HG03060 (cell line): ENCODE measurements at regions not wholly inside any gene's neighbourhood (a gene's known extent, or its start where the extent isn't known, plus 50 kb on each side); places are given as distances from the start of the nearest gene placed in this dataset.
"Not testable (repeated sequence)": the region's sequence is repeated elsewhere in the genome, so short reads cannot be mapped to it uniquely, and the experiment has no call there.

Source experiments
- ATAC-seq: cut with Tn5 transposase; IDR thresholded peaks from one replicate; pipeline ENCODE4 v1.9.1; 2021; ENCODE audit warnings: low read depth, moderate number of reproducible peaks; ENCODE audit not compliant: unreplicated experiment

DNA sequence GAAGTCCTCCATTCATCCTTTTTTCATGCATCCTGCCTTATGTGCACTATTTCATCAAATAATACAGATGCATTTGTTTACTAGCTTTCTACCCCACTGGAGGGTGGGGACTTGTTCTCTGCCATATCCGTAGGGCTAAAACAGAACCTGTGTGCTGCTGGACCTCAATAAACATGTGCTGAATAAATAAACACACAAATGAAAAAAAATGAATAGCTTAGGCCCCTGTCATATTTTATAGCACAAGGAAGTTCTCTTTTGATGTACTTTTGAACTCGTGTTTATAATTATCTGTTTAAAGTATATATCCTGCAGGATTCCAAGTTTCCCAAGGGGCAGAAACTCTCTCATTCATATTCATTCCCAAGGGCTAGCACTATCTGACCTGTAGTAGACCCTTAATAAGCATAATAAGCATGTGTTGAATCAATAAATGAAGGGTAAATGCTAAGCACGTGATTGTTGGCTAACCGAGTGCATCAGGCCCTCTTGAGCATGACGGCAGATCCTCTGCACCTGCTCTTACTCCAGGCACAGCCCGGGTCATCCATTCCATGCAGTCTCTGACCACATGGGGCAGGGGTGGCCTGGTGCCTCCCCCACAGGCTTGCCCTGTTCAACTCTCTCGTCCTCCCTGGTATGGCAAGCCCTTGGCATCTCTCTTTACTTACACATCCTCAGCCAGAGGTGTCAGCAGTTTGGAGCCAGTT, 474.1 kb upstream of the ZMIZ1 start:
- no peak for ATAC-seq

DNA sequence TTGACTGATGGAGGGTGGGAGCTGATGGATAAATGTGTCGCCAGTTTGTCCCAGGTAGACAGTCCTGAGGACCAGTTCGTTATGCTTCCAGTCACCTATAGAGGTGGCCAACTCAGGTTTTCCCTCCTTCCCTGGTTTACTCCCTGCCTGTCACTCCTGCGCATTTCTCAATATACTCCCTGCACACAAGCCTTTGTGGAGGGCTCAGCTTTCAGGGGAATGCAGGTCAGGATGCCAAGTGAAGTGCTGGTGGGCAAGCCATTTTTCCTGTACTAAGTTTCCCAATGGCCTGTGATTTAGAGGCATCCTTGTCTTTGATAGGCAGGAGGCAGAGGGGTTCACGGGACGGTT, 473.5 kb upstream of the ZMIZ1 start:
- ATAC-seq, result no peak

- ATAC-seq, result no peak
Observed at GRCh38 chr10:78596556-78596955, 472.2 kb upstream of the ZMIZ1 start.

GRCh38 chr10:78597796-78598555, 470.8 kb upstream of the ZMIZ1 start:
- ATAC-seq, result no peak

GRCh38 chr10:78599122-78599853, 469.5 kb upstream of the ZMIZ1 start:
- ATAC-seq, result no peak

DNA sequence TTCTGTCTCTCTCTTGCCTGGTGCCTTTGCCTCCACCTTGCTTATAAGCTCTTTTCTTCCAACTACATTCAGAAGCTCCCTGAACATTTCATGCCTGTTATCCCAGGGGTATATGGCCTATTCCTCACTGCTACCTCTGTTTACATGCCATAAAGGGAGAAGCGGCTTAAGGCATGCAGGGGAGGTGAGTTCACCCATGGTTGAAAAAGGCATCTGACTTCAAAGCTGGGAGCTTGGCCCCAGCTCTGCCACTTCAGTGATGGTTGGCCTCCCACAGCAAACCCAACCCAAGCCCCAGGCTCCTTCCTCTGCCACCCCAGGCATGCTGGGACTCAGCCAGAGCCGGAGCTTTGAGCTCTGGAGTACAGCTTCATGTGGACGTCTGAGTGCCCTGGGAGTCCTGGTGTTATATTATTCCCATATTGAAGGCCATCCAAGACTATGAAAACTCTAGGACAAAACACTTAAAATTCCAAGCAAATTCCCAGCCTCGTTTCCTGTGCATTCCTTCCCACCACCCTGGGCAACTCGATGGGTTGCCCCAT, 468.6 kb upstream of the ZMIZ1 start:
- ATAC-seq, result no peak

DNA sequence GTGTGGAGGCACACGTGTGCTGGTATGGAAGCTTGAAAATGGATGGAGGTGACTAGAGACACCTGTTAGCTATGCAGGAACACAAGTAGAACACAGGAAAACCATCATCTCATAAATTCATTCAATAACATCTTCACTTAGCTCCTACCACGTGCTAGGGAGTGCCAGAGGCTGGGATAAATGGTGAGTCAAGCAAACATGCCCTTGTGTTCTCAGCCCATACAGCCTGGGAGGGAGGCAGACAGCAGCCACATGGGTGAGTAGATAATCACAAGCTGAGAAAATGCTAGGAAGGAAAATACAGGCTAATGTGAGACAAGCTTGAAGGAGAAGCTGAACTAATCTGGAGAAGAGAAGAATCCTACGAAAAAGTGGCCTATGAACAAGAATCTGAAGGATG, 468.0 kb upstream of the ZMIZ1 start:
- ATAC-seq, result no peak

- no peak for ATAC-seq
Observed at GRCh38 chr10:78602201-78602932, 466.4 kb upstream of the ZMIZ1 start.

GRCh38 chr10:78604286-78604685, 464.5 kb upstream of the ZMIZ1 start:
- no peak for ATAC-seq

GRCh38 chr10:78604721-78605120, 464.0 kb upstream of the ZMIZ1 start:
- ATAC-seq, result no peak

DNA sequence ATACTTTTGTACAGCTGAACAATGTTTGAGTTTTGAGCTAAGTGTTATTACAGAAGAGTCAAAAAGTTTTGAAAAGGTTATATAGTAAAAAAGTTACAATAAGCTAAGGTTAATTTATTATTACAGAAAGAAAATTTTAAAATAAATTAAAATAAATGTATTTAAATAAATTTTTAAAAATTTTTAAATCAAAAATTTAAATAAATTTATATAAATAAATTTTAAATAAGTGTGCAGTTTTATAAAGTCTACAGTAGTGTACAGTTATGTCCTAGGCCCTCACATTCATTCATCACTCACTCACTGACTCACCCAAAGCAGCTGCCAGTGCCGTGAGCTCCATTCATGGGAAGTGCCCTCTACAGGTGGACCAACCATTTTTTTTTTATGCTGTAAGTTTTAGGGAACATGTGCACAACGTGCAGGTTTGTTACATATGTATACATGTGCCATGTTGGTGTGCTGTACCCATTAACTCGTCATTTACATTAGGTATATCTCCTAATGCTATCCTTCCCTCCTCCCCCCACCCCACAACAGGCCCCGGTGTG, 462.9 kb upstream of the ZMIZ1 start:
- ATAC-seq, result no peak

- ATAC-seq, result not testable (repeated sequence)
Observed at GRCh38 chr10:78606766-78607165, 462.0 kb upstream of the ZMIZ1 start.

DNA sequence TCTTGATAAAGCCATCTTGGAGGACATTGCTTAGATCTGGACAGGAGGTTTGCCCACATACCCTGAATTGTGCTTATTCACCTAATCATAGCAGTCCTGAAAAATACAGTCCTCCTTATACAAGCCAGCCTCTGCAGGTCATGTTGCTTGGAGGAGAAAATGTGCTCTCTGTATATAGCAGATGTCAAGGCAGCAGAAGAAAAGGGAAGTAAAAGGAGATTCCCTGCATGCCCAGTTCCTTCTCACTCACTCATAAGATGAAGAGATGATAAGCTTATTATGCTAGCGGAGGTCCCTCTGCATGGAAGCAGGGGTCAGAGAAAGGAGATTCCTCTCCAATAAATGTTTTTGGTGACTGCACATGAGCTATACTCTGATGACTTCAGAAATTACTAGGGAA, 458.8 kb upstream of the ZMIZ1 start:
- no peak for ATAC-seq

- no peak for ATAC-seq
Observed at GRCh38 chr10:78613132-78613531, 455.6 kb upstream of the ZMIZ1 start.

DNA sequence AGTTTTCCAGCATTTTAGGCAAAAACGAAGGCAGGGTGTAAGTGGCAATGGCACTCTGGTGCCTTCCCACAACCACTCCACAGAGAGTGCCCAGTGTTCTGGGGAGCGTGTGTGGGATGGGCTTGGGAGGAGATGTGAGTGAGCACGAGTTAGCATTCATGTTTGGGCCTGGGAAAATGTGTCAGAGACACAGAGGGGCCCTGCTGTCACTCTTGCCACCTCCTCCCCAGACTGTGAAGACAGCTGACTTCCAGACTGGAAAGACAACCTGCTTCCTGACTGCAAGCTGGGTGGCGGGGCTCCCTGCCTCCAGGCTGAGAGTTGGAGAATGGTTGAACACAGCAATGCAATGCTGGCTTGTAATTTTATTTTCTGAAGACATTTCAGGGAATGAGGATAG, 454.5 kb upstream of the ZMIZ1 start:
- no peak for ATAC-seq

- no peak for ATAC-seq
Observed at GRCh38 chr10:78614744-78615143, 454.0 kb upstream of the ZMIZ1 start.

- ATAC-seq, result no peak
Observed at GRCh38 chr10:78616125-78616695, 452.6 kb upstream of the ZMIZ1 start.

DNA sequence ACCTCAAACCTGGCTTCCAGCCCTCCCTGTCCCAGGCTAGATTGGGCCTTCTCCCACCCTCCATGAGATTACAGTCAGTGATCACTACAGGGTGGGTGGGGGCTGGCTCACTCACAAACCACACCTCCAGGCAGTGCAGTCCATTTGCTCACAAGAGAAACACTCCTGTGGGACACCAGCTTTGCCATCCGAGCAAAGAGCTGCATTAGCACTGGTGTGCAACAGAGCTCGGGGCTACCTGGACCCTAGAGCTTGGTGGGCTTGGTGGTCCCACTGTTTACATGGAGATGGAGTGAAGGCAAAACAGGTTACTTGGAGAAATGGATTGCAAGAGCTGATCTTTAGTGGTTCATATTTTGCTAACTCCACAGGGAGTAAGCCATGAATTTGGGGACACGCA, 451.7 kb upstream of the ZMIZ1 start:
- ATAC-seq, result no peak

DNA sequence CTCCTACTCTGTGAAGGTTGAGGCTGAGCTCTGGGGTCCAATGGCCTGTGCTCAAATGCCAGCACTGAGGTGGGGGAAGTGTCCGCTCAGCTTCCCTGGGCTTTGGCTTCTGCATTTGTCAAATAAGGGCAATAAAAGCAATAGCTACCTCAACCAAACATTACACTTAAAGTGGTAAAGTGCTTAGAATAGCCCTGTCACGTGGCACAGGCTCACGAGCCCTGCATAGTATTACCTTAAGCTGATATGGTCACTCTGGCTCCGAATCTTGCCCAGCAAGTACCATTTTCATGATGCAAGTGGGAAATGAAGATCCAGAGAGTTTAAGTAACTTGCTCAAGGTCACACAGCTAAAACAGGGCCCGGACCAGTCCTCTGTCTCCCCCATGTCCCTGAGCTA, 451.1 kb upstream of the ZMIZ1 start:
- ATAC-seq, result no peak

DNA sequence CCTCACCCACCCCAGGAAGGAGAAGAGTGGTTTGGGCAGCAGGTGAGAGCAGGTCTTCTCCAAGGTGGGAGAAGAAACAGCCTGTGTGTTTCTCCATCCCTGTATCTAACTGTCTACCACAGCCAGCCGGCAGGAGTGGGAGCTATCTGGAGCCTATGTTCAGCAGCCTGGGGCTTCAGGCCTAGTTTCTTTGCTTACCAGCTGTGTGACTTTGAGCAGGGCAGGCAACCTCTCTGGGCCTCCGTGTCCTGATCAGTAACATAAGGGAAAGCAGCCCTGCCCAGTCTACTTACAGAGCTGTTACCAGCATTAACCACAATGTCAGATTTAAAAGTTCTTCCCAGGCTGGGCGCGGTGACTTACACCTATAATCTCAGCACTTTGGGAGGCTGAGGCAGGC, 450.7 kb upstream of the ZMIZ1 start:
- no peak for ATAC-seq
